A549 (cell line): ENCODE measurements at regions not wholly inside any gene's neighbourhood (a gene's known extent, or its start where the extent isn't known, plus 50 kb on each side); places are given as distances from the start of the nearest gene placed in this dataset.

Experiments
- MAZ ChIP-seq: fragments of 150-350 bp; IDR thresholded peaks from 2 replicates; pipeline ENCODE4 v1.6.1; 2014; ENCODE audit warnings: antibody characterized with exemption, low read depth, low read length, borderline replicate concordance
- TF ChIP-seq, protein P1 (sequence below): fragments of >200 bp; sonication (Bioruptor Twin); formaldehyde crosslinking; IDR thresholded peaks from 3 replicates; pipeline ENCODE4 v1.5.1; 2016

DNA sequence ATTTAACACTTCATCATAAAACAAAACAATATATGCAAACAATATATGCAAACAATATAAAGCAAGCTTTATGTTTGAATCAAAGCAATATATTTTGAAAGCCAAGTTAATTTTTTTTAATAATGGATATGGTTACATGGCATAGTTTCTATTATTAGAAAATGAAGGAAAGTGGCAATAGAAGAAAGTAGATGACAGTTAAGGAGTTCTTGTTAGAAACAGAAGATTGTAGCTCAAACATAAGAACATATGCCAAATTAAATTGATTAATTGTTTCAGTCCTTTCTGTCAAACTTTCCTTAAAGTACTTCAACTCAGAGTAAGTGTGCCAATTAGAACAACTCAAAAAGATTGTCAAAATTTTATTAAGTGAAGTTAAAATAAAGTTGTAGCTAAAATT is 1248.3 kb downstream of the SLC16A7 start:
- TF ChIP-seq, protein P1, sequence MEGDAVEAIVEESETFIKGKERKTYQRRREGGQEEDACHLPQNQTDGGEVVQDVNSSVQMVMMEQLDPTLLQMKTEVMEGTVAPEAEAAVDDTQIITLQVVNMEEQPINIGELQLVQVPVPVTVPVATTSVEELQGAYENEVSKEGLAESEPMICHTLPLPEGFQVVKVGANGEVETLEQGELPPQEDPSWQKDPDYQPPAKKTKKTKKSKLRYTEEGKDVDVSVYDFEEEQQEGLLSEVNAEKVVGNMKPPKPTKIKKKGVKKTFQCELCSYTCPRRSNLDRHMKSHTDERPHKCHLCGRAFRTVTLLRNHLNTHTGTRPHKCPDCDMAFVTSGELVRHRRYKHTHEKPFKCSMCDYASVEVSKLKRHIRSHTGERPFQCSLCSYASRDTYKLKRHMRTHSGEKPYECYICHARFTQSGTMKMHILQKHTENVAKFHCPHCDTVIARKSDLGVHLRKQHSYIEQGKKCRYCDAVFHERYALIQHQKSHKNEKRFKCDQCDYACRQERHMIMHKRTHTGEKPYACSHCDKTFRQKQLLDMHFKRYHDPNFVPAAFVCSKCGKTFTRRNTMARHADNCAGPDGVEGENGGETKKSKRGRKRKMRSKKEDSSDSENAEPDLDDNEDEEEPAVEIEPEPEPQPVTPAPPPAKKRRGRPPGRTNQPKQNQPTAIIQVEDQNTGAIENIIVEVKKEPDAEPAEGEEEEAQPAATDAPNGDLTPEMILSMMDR: no peak
- no peak for TF ChIP-seq MAZ
